ENCODE measurements at regions not wholly inside any gene's neighbourhood (a gene's known extent, or its start where the extent isn't known, plus 50 kb on each side); places are given as distances from the start of the nearest gene placed in this dataset.

DNA sequence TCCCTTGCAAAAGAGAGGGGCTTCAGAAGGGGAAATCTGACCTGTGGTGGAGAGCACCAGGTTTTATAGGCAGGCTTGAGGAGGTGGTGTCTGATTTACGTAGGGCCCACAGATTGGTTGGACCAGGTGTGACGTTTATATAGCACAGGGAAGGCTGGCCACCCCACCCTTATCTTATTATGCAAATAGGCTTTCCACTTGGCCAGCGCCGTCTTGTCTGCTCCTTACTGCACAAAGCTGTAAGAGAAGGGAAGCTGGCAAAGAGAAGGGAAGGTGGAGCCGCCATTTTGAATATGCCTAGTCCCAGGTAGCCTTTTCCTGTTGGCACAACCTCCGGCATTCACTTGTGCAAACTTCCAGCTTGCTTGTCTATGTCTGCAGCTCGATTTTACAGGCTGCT is 221.4 kb downstream of the GATA3 start:
- Histone ChIP-seq H3K9me3 (ENCODE audit: insufficient read depth, low read depth, low read length) (no peaks in the 10 kb centered on the region), H3K4me3 (ENCODE audit: insufficient read depth, low read depth, low read length) (no peak overlapping the region), H3K9ac (ENCODE audit: low read length) (no peak overlapping the region), H3K36me3 (ENCODE audit: insufficient read depth, low read length) (no peaks in the 10 kb centered on the region), H3K4me2 (ENCODE audit: low read length) (no peak overlapping the region), H2AFZ (ENCODE audit: low read depth, low read length) (no peak overlapping the region), H3K27ac (ENCODE audit: low read depth, low read length) (no peak overlapping the region), H3K79me2 (ENCODE audit: insufficient read depth, low read length) (no peaks in the 10 kb centered on the region), H4K20me1 (ENCODE audit: insufficient read depth, low read length) (no peaks in the 10 kb centered on the region), H3K4me1 (ENCODE audit: insufficient read depth, low read length) (peaks cover 8% of the 10 kb centered on the region), H3K27me3 (ENCODE audit: insufficient read depth, low read length) (no peaks in the 10 kb centered on the region)
- Mint-ChIP-seq H3K4me3 (ENCODE audit: unreplicated experiment) (no peak overlapping the region), H3K9me3 (ENCODE audit: unreplicated experiment) (peaks cover 3% of the 10 kb centered on the region), H3K27ac (ENCODE audit: unreplicated experiment) (no peak overlapping the region), H3K36me3 (ENCODE audit: low read depth, unreplicated experiment) (no peaks in the 10 kb centered on the region), H3K27me3 (ENCODE audit: low read depth, unreplicated experiment) (no peaks in the 10 kb centered on the region), H3K4me1 (ENCODE audit: low read depth, unreplicated experiment) (peaks cover 17% of the 10 kb centered on the region)
- DNase-seq (ENCODE audit: low read depth) (no peak), FAIRE-seq (no peak)
- TF ChIP-seq, protein P1, sequence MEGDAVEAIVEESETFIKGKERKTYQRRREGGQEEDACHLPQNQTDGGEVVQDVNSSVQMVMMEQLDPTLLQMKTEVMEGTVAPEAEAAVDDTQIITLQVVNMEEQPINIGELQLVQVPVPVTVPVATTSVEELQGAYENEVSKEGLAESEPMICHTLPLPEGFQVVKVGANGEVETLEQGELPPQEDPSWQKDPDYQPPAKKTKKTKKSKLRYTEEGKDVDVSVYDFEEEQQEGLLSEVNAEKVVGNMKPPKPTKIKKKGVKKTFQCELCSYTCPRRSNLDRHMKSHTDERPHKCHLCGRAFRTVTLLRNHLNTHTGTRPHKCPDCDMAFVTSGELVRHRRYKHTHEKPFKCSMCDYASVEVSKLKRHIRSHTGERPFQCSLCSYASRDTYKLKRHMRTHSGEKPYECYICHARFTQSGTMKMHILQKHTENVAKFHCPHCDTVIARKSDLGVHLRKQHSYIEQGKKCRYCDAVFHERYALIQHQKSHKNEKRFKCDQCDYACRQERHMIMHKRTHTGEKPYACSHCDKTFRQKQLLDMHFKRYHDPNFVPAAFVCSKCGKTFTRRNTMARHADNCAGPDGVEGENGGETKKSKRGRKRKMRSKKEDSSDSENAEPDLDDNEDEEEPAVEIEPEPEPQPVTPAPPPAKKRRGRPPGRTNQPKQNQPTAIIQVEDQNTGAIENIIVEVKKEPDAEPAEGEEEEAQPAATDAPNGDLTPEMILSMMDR (IDR thresholded peaks at IDR 0.05; ENCODE audit: insufficient read depth, low read depth, low read length): no peak
- no peak for TF ChIP-seq EZH2 (IDR thresholded peaks at IDR 0.05; ENCODE audit: insufficient read depth, low read length)

- no peaks in the 10 kb centered on the region for H3K27me3 ChIP-seq (ENCODE audit: insufficient read depth, low read length)
- H3K9ac ChIP-seq (ENCODE audit: low read length): no peak overlapping the region
- H3K27me3 Mint-ChIP-seq (ENCODE audit: low read depth, unreplicated experiment): no peaks in the 10 kb centered on the region
- H2AFZ ChIP-seq (ENCODE audit: low read depth, low read length): no peak overlapping the region
- H4K20me1 ChIP-seq (ENCODE audit: insufficient read depth, low read length): no peaks in the 10 kb centered on the region
- H3K36me3 ChIP-seq (ENCODE audit: insufficient read depth, low read length): no peaks in the 10 kb centered on the region
- peaks cover 8% of the 10 kb centered on the region for H3K4me1 ChIP-seq (ENCODE audit: insufficient read depth, low read length)
- FAIRE-seq (no peak), DNase-seq (ENCODE audit: low read depth) (no peak)
- H3K36me3 Mint-ChIP-seq (ENCODE audit: low read depth, unreplicated experiment): no peaks in the 10 kb centered on the region
- peaks cover 3% of the 10 kb centered on the region for H3K9me3 Mint-ChIP-seq (ENCODE audit: unreplicated experiment)
- H3K4me2 ChIP-seq (ENCODE audit: low read length): no peak overlapping the region
- no peak overlapping the region for H3K4me3 Mint-ChIP-seq (ENCODE audit: unreplicated experiment)
- H3K9me3 ChIP-seq (ENCODE audit: insufficient read depth, low read depth, low read length): no peaks in the 10 kb centered on the region
- no peak for TF ChIP-seq EZH2 (IDR thresholded peaks at IDR 0.05; ENCODE audit: insufficient read depth, low read length)
- TF ChIP-seq, protein P1 (IDR thresholded peaks at IDR 0.05; ENCODE audit: insufficient read depth, low read depth, low read length): no peak
- H3K4me3 ChIP-seq (ENCODE audit: insufficient read depth, low read depth, low read length): no peak overlapping the region
- no peaks in the 10 kb centered on the region for H3K79me2 ChIP-seq (ENCODE audit: insufficient read depth, low read length)
- H3K27ac ChIP-seq (ENCODE audit: low read depth, low read length): no peak overlapping the region
- H3K4me1 Mint-ChIP-seq (ENCODE audit: low read depth, unreplicated experiment): peaks cover 17% of the 10 kb centered on the region
- peak overlapping the region; percentile 29 for H3K27ac Mint-ChIP-seq (ENCODE audit: unreplicated experiment)
Measured at GRCh38 chr10:8278099-8278498, 223.6 kb downstream of the GATA3 start.

- TF ChIP-seq EZH2 (IDR thresholded peaks at IDR 0.05; ENCODE audit: insufficient read depth, low read length): no peak
- TF ChIP-seq, protein P1 (IDR thresholded peaks at IDR 0.05; ENCODE audit: insufficient read depth, low read depth, low read length): no peak
- Histone ChIP-seq H3K9me3 (ENCODE audit: insufficient read depth, low read depth, low read length) (no peaks in the 10 kb centered on the region), H3K79me2 (ENCODE audit: insufficient read depth, low read length) (no peaks in the 10 kb centered on the region), H3K4me2 (ENCODE audit: low read length) (peak overlapping the region; percentile 37), H3K4me1 (ENCODE audit: insufficient read depth, low read length) (peaks cover 8% of the 10 kb centered on the region), H3K27ac (ENCODE audit: low read depth, low read length) (peak overlapping the region; percentile 17), H3K36me3 (ENCODE audit: insufficient read depth, low read length) (no peaks in the 10 kb centered on the region), H2AFZ (ENCODE audit: low read depth, low read length) (peak overlapping the region; percentile 47), H3K4me3 (ENCODE audit: insufficient read depth, low read depth, low read length) (no peak overlapping the region), H3K27me3 (ENCODE audit: insufficient read depth, low read length) (no peaks in the 10 kb centered on the region), H4K20me1 (ENCODE audit: insufficient read depth, low read length) (no peaks in the 10 kb centered on the region), H3K9ac (ENCODE audit: low read length) (no peak overlapping the region)
- no peaks in the 10 kb centered on the region for H3K36me3 Mint-ChIP-seq (ENCODE audit: low read depth, unreplicated experiment)
- peaks cover 17% of the 10 kb centered on the region for H3K4me1 Mint-ChIP-seq (ENCODE audit: low read depth, unreplicated experiment)
- peak; percentile 84 for DNase-seq (ENCODE audit: low read depth)
- H3K4me3 Mint-ChIP-seq (ENCODE audit: unreplicated experiment): no peak overlapping the region
- peak overlapping the region; percentile 98 for H3K27ac Mint-ChIP-seq (ENCODE audit: unreplicated experiment)
- no peaks in the 10 kb centered on the region for H3K27me3 Mint-ChIP-seq (ENCODE audit: low read depth, unreplicated experiment)
- FAIRE-seq: no peak
- peaks cover 5% of the 10 kb centered on the region for H3K9me3 Mint-ChIP-seq (ENCODE audit: unreplicated experiment)
Measured at GRCh38 chr10:8279598-8279997, 225.1 kb downstream of the GATA3 start.
